Spleen (tissue), 11 donors: ENCODE measurements at regions not wholly inside any gene's neighbourhood (a gene's known extent, or its start where the extent isn't known, plus 50 kb on each side); places are given as distances from the start of the nearest gene placed in this dataset.

Experiments used
- DNase-seq: peaks from one replicate; pipeline ENCODE4 v3.0.0-alpha.2; 2020
- H3K27ac ChIP-seq, 8 donors: fragments of 200-600 bp; sonication (generic) in 7 of 8; 1 replicate in 4 of 8; 2 replicates in 4 of 8; pipeline versions ENCODE4 v1.5.0 to v1.8.0; 2016 to 2021; ENCODE audit warnings: inconsistent platforms in 4 of 8, mild to moderate bottlenecking in 4 of 8, moderate library complexity in 1 of 8
- H3K27me3 ChIP-seq, 7 donors: fragments of 200-600 bp; sonication (generic) in 6 of 7; replicated peaks in 1 of 7; 1 replicate in 4 of 7; 2 replicates in 3 of 7; pipeline versions ENCODE4 v1.5.0 to v1.8.0; 2016 to 2021; ENCODE audit warnings: inconsistent platforms in 3 of 7, mild to moderate bottlenecking in 1 of 7
- H3K36me3 ChIP-seq, 6 donors: fragments of 200-600 bp; sonication (generic) in 5 of 6; 1 replicate in 4 of 6; 2 replicates in 2 of 6; pipeline versions ENCODE4 v1.5.0 to v1.8.0; 2016 to 2021; ENCODE audit warnings: inconsistent platforms in 2 of 6
- H3K4me1 ChIP-seq, 6 donors: fragments of 200-600 bp; sonication (generic) in 5 of 6; 1 replicate in 3 of 6; 2 replicates in 3 of 6; pipeline versions ENCODE4 v1.5.0 to v1.8.0; 2016 to 2021; ENCODE audit warnings: inconsistent platforms in 3 of 6
- H3K4me3 ChIP-seq, 8 donors: fragments of 200-600 bp; sonication (generic) in 7 of 8; 1 replicate in 4 of 8; 2 replicates in 4 of 8; pipeline versions ENCODE4 v1.5.0 to v1.8.0; 2016 to 2021; ENCODE audit warnings: inconsistent platforms in 4 of 8, mild to moderate bottlenecking in 4 of 8, moderate library complexity in 2 of 8
- H3K9me3 ChIP-seq, 8 donors: fragments of 200-600 bp; sonication (generic) in 7 of 8; 1 replicate in 4 of 8; 2 replicates in 4 of 8; pipeline versions ENCODE4 v1.5.0 to v1.8.0; 2016 to 2021; ENCODE audit warnings: inconsistent platforms in 4 of 8
- CTCF ChIP-seq, 11 experiments: fragments of 200-600 bp in 7 of 11; fragments of 450-650 bp in 4 of 11; sonication (generic) in 4 of 11; IDR thresholded peaks in 8 of 11; conservative IDR thresholded peaks in 3 of 11; 1 replicate in 7 of 11; 2 replicates in 4 of 11; pipeline versions ENCODE4 v1.4.0 to v1.8.0; 2016 to 2021; ENCODE audit warnings: antibody characterized with exemption in 11 of 11, inconsistent platforms in 4 of 11, mild to moderate bottlenecking in 1 of 11
- POLR2A ChIP-seq, 3 donors: fragments of 450-650 bp; IDR thresholded peaks; one replicate each; pipeline ENCODE4 v1.5.1; 2017; ENCODE audit warnings: antibody characterized with exemption in 3 of 3, mild to moderate bottlenecking in 1 of 3
- POLR2AphosphoS5 ChIP-seq, 3 donors: sonication (generic); formaldehyde crosslinking; IDR thresholded peaks; one replicate each; pipeline ENCODE4 v1.5.1; 2017; ENCODE audit warnings: antibody characterized with exemption in 3 of 3
- WGBS, 5 donors: extraction: QIAGEN DNeasy Blood & Tissue Kit in 3 of 5; methylation state at CpG; one replicate each; pipeline versions ENCODE4 v1.1.5 to v1.1.7; 2013 to 2018; 5-methylcytosine and 5-hydroxymethylcytosine counted together
- intact Hi-C: fragments of 100-400 bp; cut with DNase I; formaldehyde crosslinking; loops from one replicate; pipeline ENCODE4 v1.15.0; 2023; ENCODE audit warnings: low total_unique reads
- donor health status: healthy with polysubstance abuse.
- donor health status: DM: no; HTN: no; CAD: no; lungs with moderate emphysema.
- donor health status: DM: no; HTN: no; CAD: no.
- donor health status: Bipolar disorder and iron deficiency.
- donor health status: healthy.
- donor health status: DM: no; HTN: no; CAD: no.
- donor health status: DM: yes; HTN: yes; CAD: no.

GRCh38 chr16:64391063-64391600 is 730.7 kb downstream of the CDH11 start:
- Histone ChIP-seq H3K27ac (no peak overlapping the region), H3K27me3 (no peaks in the 10 kb centered on the region), H3K36me3 (no peaks in the 10 kb centered on the region), H3K9me3 (peaks cover 0 to 12% (median 2%) of the 10 kb centered on the region in 8 donors), H3K4me3 (no peak overlapping the region), H3K4me1 (no peaks in the 10 kb centered on the region)
- WGBS, 5 donors, result 75 to 89% (median 80%) methylated on average over 4 of the region's 4 CpGs
- TF ChIP-seq POLR2AphosphoS5 (IDR thresholded peaks at IDR 0.05), result no peak
- TF ChIP-seq CTCF (IDR thresholded peaks at IDR 0.05 in 8 of 11, conservative IDR thresholded peaks at IDR 0.05 in 3 of 11), result no peak
- no peak for TF ChIP-seq POLR2A (IDR thresholded peaks at IDR 0.05)
- intact Hi-C loops, result no loop called here
- no peak for DNase-seq

DNA sequence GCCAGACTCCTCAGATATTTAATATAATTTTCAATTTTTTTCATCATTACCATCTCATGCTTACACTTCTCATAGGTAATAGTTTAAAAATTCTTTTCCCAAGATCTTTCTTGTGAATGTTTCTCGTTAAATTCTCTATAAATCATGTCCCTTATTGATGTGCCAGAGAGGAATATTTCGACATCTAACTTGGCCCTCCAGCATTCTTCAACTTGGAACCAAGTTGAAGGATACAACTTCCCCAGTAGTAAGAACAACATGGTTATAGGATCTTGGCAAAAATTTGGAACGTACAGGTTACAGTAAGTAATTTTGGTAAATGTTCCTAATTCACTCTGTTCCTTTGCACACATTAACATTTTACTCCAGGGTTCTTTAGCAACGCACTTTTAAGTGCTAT is 731.8 kb downstream of the CDH11 start:
- intact Hi-C loops, result no loop called here
- Histone ChIP-seq H3K4me3 (no peak overlapping the region), H3K36me3 (no peaks in the 10 kb centered on the region), H3K4me1 (no peaks in the 10 kb centered on the region), H3K27me3 (no peaks in the 10 kb centered on the region), H3K27ac (no peak overlapping the region), H3K9me3 (peaks cover 0 to 12% (median 4%) of the 10 kb centered on the region in 8 donors)
- no peak for DNase-seq
- 69 to 86% (median 74%) methylated on average over 4 of the region's 4 CpGs for WGBS, 5 donors
- TF ChIP-seq CTCF (IDR thresholded peaks at IDR 0.05 in 8 of 11, conservative IDR thresholded peaks at IDR 0.05 in 3 of 11), result no peak
- TF ChIP-seq POLR2AphosphoS5 (IDR thresholded peaks at IDR 0.05), result no peak
- no peak for TF ChIP-seq POLR2A (IDR thresholded peaks at IDR 0.05)

DNA sequence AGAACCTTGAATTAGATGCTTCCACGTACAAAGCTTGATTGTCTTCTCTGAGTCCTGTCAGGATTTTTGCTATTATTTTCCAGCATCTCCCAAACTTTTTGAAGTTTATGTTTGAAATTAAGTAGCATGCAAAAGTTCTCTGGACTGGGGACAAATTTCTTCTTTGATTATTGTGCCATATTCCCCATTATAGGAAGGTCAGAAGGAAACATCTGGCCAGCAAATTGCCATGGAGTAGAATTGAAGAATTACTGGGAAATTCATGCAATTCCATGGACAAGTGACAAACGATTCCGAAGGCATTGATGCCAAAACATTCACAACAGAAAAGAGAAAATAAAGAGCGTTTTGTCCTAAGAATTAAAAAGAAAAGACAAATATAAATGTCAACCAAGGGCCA is 737.2 kb downstream of the CDH11 start:
- TF ChIP-seq POLR2A (IDR thresholded peaks at IDR 0.05) (no peak), POLR2AphosphoS5 (IDR thresholded peaks at IDR 0.05) (no peak), CTCF (IDR thresholded peaks at IDR 0.05 in 8 of 11, conservative IDR thresholded peaks at IDR 0.05 in 3 of 11) (no peak)
- H3K27ac ChIP-seq, result no peak overlapping the region
- peaks cover 0 to 29% (median 18%) of the 10 kb centered on the region in 8 donors for H3K9me3 ChIP-seq
- intact Hi-C loops, result loop anchor here (10.0 kb wide), 1 partner anchor 60 kb away; no protein-coding TSS in a partner anchor
- no peaks in the 10 kb centered on the region for H3K36me3 ChIP-seq
- H3K4me3 ChIP-seq, result no peak overlapping the region
- WGBS, 5 donors, result 64 to 84% (median 79%) methylated on average over 4 of the region's 4 CpGs
- no peaks in the 10 kb centered on the region for H3K27me3 ChIP-seq
- H3K4me1 ChIP-seq, result no peaks in the 10 kb centered on the region
- no peak for DNase-seq

- 86 to 95% (median 88%) methylated on average over 4 of the region's 4 CpGs for WGBS, 5 donors
- intact Hi-C loops, result loop anchor here (10.0 kb wide), 1 partner anchor 63 kb away; no protein-coding TSS in a partner anchor
Observed at GRCh38 chr16:64381979-64382378, 739.9 kb downstream of the CDH11 start.

More at GRCh38 chr16:64381979-64382378, 739.9 kb downstream of the CDH11 start:
- no peak for DNase-seq
- H3K9me3 ChIP-seq, result peaks cover 0 to 21% (median 16%) of the 10 kb centered on the region in 8 donors
- H3K4me1 ChIP-seq, result no peaks in the 10 kb centered on the region
- TF ChIP-seq CTCF (IDR thresholded peaks at IDR 0.05 in 8 of 11, conservative IDR thresholded peaks at IDR 0.05 in 3 of 11), result no peak
- TF ChIP-seq POLR2AphosphoS5 (IDR thresholded peaks at IDR 0.05), result no peak
- no peak for TF ChIP-seq POLR2A (IDR thresholded peaks at IDR 0.05)
- no peak overlapping the region for H3K4me3 ChIP-seq
- H3K36me3 ChIP-seq, result no peaks in the 10 kb centered on the region
- no peak overlapping the region for H3K27ac ChIP-seq
- H3K27me3 ChIP-seq, result no peaks in the 10 kb centered on the region
